ENCODE measurements at regions not wholly inside any gene's neighbourhood (a gene's known extent, or its start where the extent isn't known, plus 50 kb on each side); places are given as distances from the start of the nearest gene placed in this dataset.

DNA sequence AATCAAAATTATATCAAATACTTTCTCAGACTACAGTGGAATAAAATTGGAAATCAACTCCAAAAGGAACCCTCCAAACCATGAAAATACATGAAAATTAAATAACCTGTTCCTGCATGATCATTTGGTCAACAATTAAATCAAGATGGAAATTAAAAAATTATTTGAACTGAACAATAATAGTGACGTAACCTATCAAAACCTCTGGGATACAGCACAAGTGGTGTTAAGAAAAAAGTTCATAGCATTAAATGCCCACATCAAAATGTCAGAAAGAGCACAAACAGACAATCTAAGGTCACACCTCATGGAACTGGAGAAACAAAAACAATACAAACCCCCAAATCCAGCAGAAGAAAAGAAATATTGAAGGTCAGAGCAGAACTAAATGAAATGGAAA lies 1460.7 kb downstream of the OLFM4 start:
- Histone ChIP-seq H3K4me1 (no peaks in the 10 kb centered on the region), H3K9me3 (no peaks in the 10 kb centered on the region), H3K27me3 (no peaks in the 10 kb centered on the region), H3K36me3 (replicated peaks in 1 of 2; ENCODE audit: insufficient read depth in 1 of 2, low read depth in 2 of 2) (no peaks in the 10 kb centered on the region), H3K27ac (no peak overlapping the region), H3K4me3 (no peak overlapping the region)
- no peak for DNase-seq
- intact Hi-C loops (cut with DNase I) = no loop called here
- TF ChIP-seq, protein P1, sequence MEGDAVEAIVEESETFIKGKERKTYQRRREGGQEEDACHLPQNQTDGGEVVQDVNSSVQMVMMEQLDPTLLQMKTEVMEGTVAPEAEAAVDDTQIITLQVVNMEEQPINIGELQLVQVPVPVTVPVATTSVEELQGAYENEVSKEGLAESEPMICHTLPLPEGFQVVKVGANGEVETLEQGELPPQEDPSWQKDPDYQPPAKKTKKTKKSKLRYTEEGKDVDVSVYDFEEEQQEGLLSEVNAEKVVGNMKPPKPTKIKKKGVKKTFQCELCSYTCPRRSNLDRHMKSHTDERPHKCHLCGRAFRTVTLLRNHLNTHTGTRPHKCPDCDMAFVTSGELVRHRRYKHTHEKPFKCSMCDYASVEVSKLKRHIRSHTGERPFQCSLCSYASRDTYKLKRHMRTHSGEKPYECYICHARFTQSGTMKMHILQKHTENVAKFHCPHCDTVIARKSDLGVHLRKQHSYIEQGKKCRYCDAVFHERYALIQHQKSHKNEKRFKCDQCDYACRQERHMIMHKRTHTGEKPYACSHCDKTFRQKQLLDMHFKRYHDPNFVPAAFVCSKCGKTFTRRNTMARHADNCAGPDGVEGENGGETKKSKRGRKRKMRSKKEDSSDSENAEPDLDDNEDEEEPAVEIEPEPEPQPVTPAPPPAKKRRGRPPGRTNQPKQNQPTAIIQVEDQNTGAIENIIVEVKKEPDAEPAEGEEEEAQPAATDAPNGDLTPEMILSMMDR (IDR thresholded peaks at IDR 0.05) = no peak
- TF ChIP-seq POLR2A (IDR thresholded peaks at IDR 0.05) = no peak
- WGBS, 2 donors = 87% methylated on average over 1 of the region's 1 CpG
- ATAC-seq = no peak

DNA sequence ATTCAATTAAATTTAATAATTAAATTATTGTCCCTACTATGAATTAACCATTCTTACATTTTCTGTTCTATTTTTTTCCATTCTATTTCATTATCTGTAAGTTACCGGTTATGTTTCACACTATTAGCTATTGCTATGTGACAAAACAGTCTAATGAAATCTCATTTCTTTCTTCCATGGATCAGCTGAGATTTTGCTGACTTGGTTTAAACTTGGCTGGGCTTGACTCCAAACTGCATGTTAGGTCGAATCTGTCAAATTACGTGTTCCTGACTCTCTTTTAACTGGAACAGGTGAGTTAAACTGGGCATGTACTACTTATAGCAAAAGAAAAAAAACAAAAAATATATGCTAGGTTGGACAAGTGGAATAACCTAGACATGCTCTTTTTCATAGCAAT lies 1464.4 kb downstream of the OLFM4 start:
- intact Hi-C loops (cut with DNase I) = no loop called here
- Histone ChIP-seq H3K27me3 (no peaks in the 10 kb centered on the region), H3K9me3 (no peaks in the 10 kb centered on the region), H3K27ac (no peak overlapping the region), H3K36me3 (replicated peaks in 1 of 2; ENCODE audit: insufficient read depth in 1 of 2, low read depth in 2 of 2) (no peaks in the 10 kb centered on the region), H3K4me1 (no peaks in the 10 kb centered on the region), H3K4me3 (no peak overlapping the region)
- TF ChIP-seq POLR2A (IDR thresholded peaks at IDR 0.05) = no peak
- TF ChIP-seq, protein P1 (IDR thresholded peaks at IDR 0.05) = no peak
- WGBS, 2 donors = 50 to 53% methylated on average over 3 of the region's 3 CpGs
- no peak for DNase-seq
- ATAC-seq = no peak

DNA sequence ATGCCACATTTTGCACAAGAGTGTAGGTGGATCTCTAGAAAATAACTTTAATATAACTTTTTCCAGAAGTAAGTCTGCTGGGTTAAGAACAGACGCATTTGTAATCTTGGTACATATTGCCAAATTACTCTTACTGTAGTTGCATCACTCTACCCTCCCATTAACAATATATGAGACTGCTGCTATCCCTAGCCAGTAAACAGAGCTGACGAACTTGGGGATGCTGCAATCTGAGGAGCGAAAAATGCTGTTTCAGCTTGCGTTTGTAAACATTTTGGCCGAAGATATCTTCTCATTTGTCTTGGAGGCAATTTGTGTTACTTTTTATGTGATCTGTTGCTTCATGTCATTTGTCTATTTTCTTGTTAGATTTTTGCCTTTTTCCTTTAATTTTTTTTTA lies 1482.8 kb downstream of the OLFM4 start:
- H3K4me1 ChIP-seq = no peaks in the 10 kb centered on the region
- no peak overlapping the region for H3K4me3 ChIP-seq
- H3K9me3 ChIP-seq = no peaks in the 10 kb centered on the region
- intact Hi-C loops (cut with DNase I) = no loop called here
- no peak overlapping the region for H3K27ac ChIP-seq
- TF ChIP-seq POLR2A (IDR thresholded peaks at IDR 0.05) = no peak
- TF ChIP-seq, protein P1 (IDR thresholded peaks at IDR 0.05) = no peak
- no peaks in the 10 kb centered on the region for H3K36me3 ChIP-seq (replicated peaks in 1 of 2; ENCODE audit: insufficient read depth in 1 of 2, low read depth in 2 of 2)
- WGBS, 2 donors = 58 to 76% methylated on average over 5 of the region's 5 CpGs
- no peaks in the 10 kb centered on the region for H3K27me3 ChIP-seq
- DNase-seq (no peak), ATAC-seq (no peak)

DNA sequence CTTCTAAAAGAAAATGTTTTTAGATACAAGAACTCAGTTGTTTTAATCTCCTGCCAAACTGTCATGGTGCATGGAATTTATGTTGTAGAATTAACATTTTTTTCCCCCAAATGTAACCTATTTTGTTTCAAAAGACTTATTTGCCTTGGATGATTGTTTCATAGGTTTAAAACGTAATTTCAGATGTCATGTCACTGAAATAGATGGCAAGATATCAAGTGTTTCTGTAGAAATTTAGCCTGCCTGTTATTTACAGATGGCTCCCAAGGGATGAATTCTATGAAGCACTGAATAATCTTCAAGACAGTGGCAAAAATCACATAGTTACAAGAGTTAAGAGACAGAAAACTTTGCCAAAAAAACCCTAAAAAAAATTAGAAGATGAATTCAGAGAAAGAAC lies 1484.6 kb downstream of the OLFM4 start:
- no peak for DNase-seq
- ATAC-seq = no peak
- WGBS, 2 donors = 13 to 21% methylated on average over 1 of the region's 1 CpG
- no peaks in the 10 kb centered on the region for H3K4me1 ChIP-seq
- no peak for TF ChIP-seq POLR2A (IDR thresholded peaks at IDR 0.05)
- TF ChIP-seq, protein P1 (IDR thresholded peaks at IDR 0.05) = no peak
- no peak overlapping the region for H3K4me3 ChIP-seq
- H3K27ac ChIP-seq = no peak overlapping the region
- intact Hi-C loops (cut with DNase I) = no loop called here
- H3K27me3 ChIP-seq = no peaks in the 10 kb centered on the region
- H3K36me3 ChIP-seq (replicated peaks in 1 of 2; ENCODE audit: insufficient read depth in 1 of 2, low read depth in 2 of 2) = no peaks in the 10 kb centered on the region
- no peaks in the 10 kb centered on the region for H3K9me3 ChIP-seq

DNA sequence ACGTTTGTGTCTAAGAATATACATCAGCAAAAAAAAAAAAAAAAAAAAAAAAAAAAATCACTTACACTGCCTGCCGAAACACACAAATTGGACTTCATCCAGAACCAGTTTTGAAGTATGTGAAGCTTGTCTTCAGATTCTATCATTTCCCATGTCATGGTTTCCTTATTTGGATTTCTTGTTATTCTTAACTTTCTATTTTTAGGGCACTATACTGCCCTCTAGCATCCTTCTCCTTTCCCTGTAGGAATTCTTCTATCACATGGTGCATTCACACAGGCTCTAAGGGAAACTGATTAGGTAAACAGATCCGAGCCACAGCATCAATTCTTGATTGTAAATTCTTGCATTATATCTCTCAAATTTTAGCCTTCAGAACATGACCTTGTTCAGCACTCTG lies 1507.5 kb downstream of the OLFM4 start:
- TF ChIP-seq POLR2A (IDR thresholded peaks at IDR 0.05) = no peak
- TF ChIP-seq, protein P1 (IDR thresholded peaks at IDR 0.05) = peak in 6 of 7 experiments; percentile 22 to 49 (median 32)
- WGBS, 2 donors = 19 to 20% methylated on average over 3 of the region's 3 CpGs
- no peaks in the 10 kb centered on the region for H3K9me3 ChIP-seq
- H3K27me3 ChIP-seq = no peaks in the 10 kb centered on the region
- no peaks in the 10 kb centered on the region for H3K36me3 ChIP-seq (replicated peaks in 1 of 2; ENCODE audit: insufficient read depth in 1 of 2, low read depth in 2 of 2)
- peak in 1 of 4 donors; percentile 3 for DNase-seq
- no peak overlapping the region for H3K27ac ChIP-seq
- ATAC-seq = no peak
- intact Hi-C loops (cut with DNase I) = no loop called here
- H3K4me1 ChIP-seq = no peaks in the 10 kb centered on the region
- H3K4me3 ChIP-seq = no peak overlapping the region
